Lung (tissue), 11 donors: ENCODE measurements at regions not wholly inside any gene's neighbourhood (a gene's known extent, or its start where the extent isn't known, plus 50 kb on each side); places are given as distances from the start of the nearest gene placed in this dataset.
"Not testable (repeated sequence)": the region's sequence is repeated elsewhere in the genome, so short reads cannot be mapped to it uniquely, and the experiment has no call there.

ENCODE experiments used
- ATAC-seq: fragments of 200-7000 bp; cut with Tn5 transposase; one replicate; pipeline ENCODE4 v1.9.1; 2020; ENCODE audit warnings: moderate number of reproducible peaks; ENCODE audit not compliant: insufficient read depth, low FRiP score
- DNase-seq, 3 donors: peaks; one replicate each; pipeline ENCODE4 v3.0.0-alpha.2; 2013 to 2017
- H3K27ac ChIP-seq, 2 donors: one replicate each; pipeline ENCODE4 v1.5.1; 2013; ENCODE audit warnings: mild to moderate bottlenecking in 2 of 2, moderate library complexity in 2 of 2, control low read depth in 1 of 2, inconsistent platforms in 1 of 2, low read depth in 1 of 2, low read length in 1 of 2
- H3K27me3 ChIP-seq, 3 donors: one replicate each; pipeline ENCODE4 v1.5.1; 2013; ENCODE audit warnings: low read length in 2 of 3; ENCODE audit not compliant: control insufficient read depth in 3 of 3, insufficient read depth in 3 of 3
- H3K36me3 ChIP-seq, 4 donors: one replicate each; pipeline ENCODE4 v1.5.1; 2013; ENCODE audit warnings: low read length in 4 of 4, mild to moderate bottlenecking in 1 of 4, moderate library complexity in 1 of 4; ENCODE audit not compliant: control insufficient read depth in 4 of 4, insufficient read depth in 4 of 4
- H3K4me1 ChIP-seq, 5 donors: one replicate each; pipeline ENCODE4 v1.5.1; 2013; ENCODE audit warnings: low read length in 5 of 5, mild to moderate bottlenecking in 2 of 5, moderate library complexity in 1 of 5; ENCODE audit not compliant: control insufficient read depth in 5 of 5, insufficient read depth in 5 of 5
- H3K4me3 ChIP-seq: one replicate; pipeline ENCODE4 v1.5.1; 2013; ENCODE audit warnings: mild to moderate bottlenecking, control low read depth, moderate library complexity
- H3K9ac ChIP-seq, 2 donors: one replicate each; pipeline ENCODE4 v1.5.1; 2013; ENCODE audit warnings: low read length in 2 of 2, control low read depth in 1 of 2; ENCODE audit not compliant: insufficient read depth in 1 of 2
- H3K9me3 ChIP-seq, 4 donors: one replicate each; pipeline ENCODE4 v1.5.1; 2013; ENCODE audit warnings: low read length in 3 of 4, mild to moderate bottlenecking in 1 of 4, moderate library complexity in 1 of 4; ENCODE audit not compliant: control insufficient read depth in 4 of 4, insufficient read depth in 3 of 4
- WGBS, 2 donors: extraction: QIAGEN DNeasy Blood & Tissue Kit; methylation state at CpG; one replicate each; pipeline ENCODE4 v1.1.7; 2013; 5-methylcytosine and 5-hydroxymethylcytosine counted together
- TF ChIP-seq, protein P1 (sequence below): IDR thresholded peaks from 2 replicates; pipeline ENCODE4 v1.5.1; 2012; ENCODE audit warnings: mild to moderate bottlenecking; ENCODE audit errors: control extremely low read depth, extremely low read depth
- donor health status: control.
- donor health status: control.
- donor health status: Bipolar disorder and iron deficiency.
- donor health status: healthy.
- donor health status: DM: yes; HTN: yes; CAD: no.

DNA sequence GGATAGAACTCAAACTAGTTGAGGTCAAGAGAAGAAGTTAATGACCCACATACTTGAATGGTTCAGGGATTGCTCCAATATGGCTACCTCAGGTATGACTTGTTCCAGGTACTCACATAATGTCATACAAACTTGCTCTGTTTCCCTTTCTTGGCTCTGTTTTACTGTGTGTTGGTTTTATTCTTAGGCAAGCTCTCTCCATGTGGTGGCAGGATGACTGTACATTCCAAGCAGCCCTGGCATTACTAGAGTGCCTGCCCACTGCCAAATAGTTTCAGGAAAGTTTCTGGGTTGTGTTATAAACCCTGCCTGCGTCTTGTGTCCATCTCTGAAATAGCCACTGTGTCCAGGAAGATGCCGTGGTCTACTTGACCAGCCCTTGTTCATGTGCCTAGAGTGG lies 476.8 kb downstream of the SHISA9 start:
- H3K4me3 ChIP-seq, result no peak overlapping the region
- H3K9me3 ChIP-seq, result peaks cover 0 to 5% (median 2%) of the 10 kb centered on the region in 4 donors
- H3K4me1 ChIP-seq, result no peaks in the 10 kb centered on the region
- TF ChIP-seq, protein P1, sequence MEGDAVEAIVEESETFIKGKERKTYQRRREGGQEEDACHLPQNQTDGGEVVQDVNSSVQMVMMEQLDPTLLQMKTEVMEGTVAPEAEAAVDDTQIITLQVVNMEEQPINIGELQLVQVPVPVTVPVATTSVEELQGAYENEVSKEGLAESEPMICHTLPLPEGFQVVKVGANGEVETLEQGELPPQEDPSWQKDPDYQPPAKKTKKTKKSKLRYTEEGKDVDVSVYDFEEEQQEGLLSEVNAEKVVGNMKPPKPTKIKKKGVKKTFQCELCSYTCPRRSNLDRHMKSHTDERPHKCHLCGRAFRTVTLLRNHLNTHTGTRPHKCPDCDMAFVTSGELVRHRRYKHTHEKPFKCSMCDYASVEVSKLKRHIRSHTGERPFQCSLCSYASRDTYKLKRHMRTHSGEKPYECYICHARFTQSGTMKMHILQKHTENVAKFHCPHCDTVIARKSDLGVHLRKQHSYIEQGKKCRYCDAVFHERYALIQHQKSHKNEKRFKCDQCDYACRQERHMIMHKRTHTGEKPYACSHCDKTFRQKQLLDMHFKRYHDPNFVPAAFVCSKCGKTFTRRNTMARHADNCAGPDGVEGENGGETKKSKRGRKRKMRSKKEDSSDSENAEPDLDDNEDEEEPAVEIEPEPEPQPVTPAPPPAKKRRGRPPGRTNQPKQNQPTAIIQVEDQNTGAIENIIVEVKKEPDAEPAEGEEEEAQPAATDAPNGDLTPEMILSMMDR, result no peak
- H3K9ac ChIP-seq, result no peak overlapping the region
- DNase-seq, result no peak
- 67 to 85% methylated on average over 2 of the region's 2 CpGs for WGBS, 2 donors
- no peaks in the 10 kb centered on the region for H3K27me3 ChIP-seq
- H3K36me3 ChIP-seq, result no peaks in the 10 kb centered on the region
- ATAC-seq, result no peak
- no peak overlapping the region for H3K27ac ChIP-seq

- H3K27ac ChIP-seq, result no peak overlapping the region
- no peak overlapping the region for H3K4me3 ChIP-seq
- 62 to 71% methylated on average over 3 of the region's 3 CpGs for WGBS, 2 donors
- H3K9ac ChIP-seq, result no peak overlapping the region
- H3K36me3 ChIP-seq, result no peaks in the 10 kb centered on the region
- peaks cover 0 to 7% (median 4%) of the 10 kb centered on the region in 4 donors for H3K9me3 ChIP-seq
- no peaks in the 10 kb centered on the region for H3K27me3 ChIP-seq
- ATAC-seq, result no peak
- H3K4me1 ChIP-seq, result no peaks in the 10 kb centered on the region
- TF ChIP-seq, protein P1, result no peak
- DNase-seq, result no peak
These were observed 477.9 kb downstream of the SHISA9 start for GRCh38 chr16:13379266-13379665.

DNA sequence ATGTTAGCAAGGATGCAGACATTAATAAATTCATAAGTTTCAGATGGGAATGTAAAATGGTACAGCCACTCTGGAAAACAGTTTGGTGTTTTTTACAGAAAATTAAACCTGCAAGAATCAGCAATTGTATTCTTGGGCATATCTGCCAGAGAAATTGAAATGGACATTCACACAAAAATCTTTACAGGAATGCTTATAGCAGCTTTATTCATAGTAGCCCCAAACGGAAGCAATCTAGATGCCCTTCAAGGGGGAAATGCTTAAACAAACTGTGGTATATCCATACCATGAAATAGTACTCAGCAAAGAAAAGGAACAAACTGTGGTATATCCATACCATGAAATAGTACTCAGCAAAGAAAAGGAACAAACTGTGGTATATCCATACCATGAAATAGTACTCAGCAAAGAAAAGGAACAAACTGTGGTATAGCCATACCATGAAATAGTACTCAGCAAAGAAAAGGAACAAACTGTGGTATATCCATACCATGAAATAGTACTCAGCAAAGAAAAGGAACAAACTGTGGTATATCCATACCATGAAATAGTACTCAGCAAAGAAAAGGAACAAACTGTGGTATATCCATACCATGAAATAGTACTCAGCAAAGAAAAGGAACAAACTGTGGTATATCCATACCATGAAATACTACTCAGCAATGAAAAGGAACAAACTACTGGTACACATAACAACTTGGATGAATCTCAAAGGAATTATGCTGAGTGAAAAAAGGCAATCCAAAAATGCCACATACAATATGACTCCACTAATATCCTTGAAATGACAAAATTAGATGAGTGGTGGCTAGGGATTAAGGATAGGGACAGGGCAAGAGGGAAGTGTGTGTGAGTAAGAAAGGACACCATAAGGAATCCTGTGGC lies 484.0 kb downstream of the SHISA9 start:
- H3K27ac ChIP-seq, H3K27me3 ChIP-seq, H3K4me3 ChIP-seq, H3K4me1 ChIP-seq, DNase-seq, H3K36me3 ChIP-seq, ATAC-seq, H3K9ac ChIP-seq: not testable (repeated sequence)
- 87 to 94% methylated on average over 1 of the region's 1 CpG for WGBS, 2 donors
- H3K9me3 ChIP-seq, result peaks cover 0 to 18% (median 8%) of the 10 kb centered on the region in 4 donors

- DNase-seq, result no peak
- Histone ChIP-seq H3K36me3 (no peaks in the 10 kb centered on the region), H3K9me3 (peaks cover 0 to 6% (median 3%) of the 10 kb centered on the region in 4 donors), H3K4me1 (no peaks in the 10 kb centered on the region), H3K4me3 (no peak overlapping the region), H3K27ac (no peak overlapping the region), H3K27me3 (no peaks in the 10 kb centered on the region), H3K9ac (no peak overlapping the region)
- no peak for ATAC-seq
- 62 to 74% methylated on average over 7 of the region's 7 CpGs for WGBS, 2 donors
- TF ChIP-seq, protein P1, result no peak
These were observed 488.9 kb downstream of the SHISA9 start for GRCh38 chr16:13390093-13390985.
